BLaER1 treated with 17β-estradiol and CSF1 and Interleukin-3, amounts not matched to agents 10 nM and 100 nM (cell line): ENCODE measurements at regions not wholly inside any gene's neighbourhood (a gene's known extent, or its start where the extent isn't known, plus 50 kb on each side); places are given as distances from the start of the nearest gene placed in this dataset.

Experiments used
- H3K27ac ChIP-seq, 11 experiments: shearing (Covaris generic); formaldehyde crosslinking; 2 replicates each; pipeline ENCODE4 v1.8.1; 2022
- H3K27me3 ChIP-seq, 11 experiments: shearing (Covaris generic); formaldehyde crosslinking; 2 replicates each; pipeline ENCODE4 v1.8.1; 2022
- H3K36me3 ChIP-seq, 11 experiments: shearing (Covaris generic); formaldehyde crosslinking; 2 replicates each; pipeline ENCODE4 v1.8.1; 2022
- H3K4me1 ChIP-seq, 10 experiments: shearing (Covaris generic); formaldehyde crosslinking; 2 replicates each; pipeline ENCODE4 v1.8.1; 2022
- H3K4me2 ChIP-seq, 11 experiments: shearing (Covaris generic); formaldehyde crosslinking; 2 replicates each; pipeline ENCODE4 v1.8.1; 2022
- H3K4me3 ChIP-seq, 10 experiments: shearing (Covaris generic); formaldehyde crosslinking; 2 replicates each; pipeline ENCODE4 v1.8.1; 2022
- H3K9ac ChIP-seq, 11 experiments: shearing (Covaris generic); formaldehyde crosslinking; 2 replicates each; pipeline ENCODE4 v1.8.1; 2022
- H3K9me3 ChIP-seq, 11 experiments: shearing (Covaris generic); formaldehyde crosslinking; replicated peaks in 1 of 11; 2 replicates each; pipeline ENCODE4 v1.8.1; 2022
- H4K20me1 ChIP-seq, 11 experiments: shearing (Covaris generic); formaldehyde crosslinking; 2 replicates each; pipeline ENCODE4 v1.8.1; 2022
- Cebpa-rat ChIP-seq, 11 experiments: shearing (Covaris generic); IDR thresholded peaks; 2 replicates each; pipeline ENCODE4 v1.8.1; 2022

DNA sequence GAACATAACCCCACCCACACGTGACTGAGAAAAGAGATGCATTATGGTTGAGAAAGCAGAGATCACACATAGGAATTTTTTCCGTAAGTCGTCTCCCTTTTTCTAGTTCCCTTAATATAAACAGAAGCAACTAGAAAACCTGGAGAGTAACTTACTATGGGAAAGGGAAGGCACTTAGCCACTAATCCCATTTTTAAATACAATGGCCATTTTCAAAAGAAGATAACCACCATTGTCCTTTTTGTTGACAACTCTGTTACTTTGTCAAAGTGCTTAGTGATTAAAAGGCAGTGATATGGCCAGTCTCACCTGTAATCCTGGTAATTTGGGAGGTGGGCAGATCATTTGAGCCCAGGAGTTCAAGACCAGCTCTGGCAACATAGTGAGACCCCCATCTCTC, 184.4 kb upstream of the UMPS start:
- Histone ChIP-seq H3K9ac (no peak overlapping the region), H3K4me1 (peaks cover 4 to 24% (median 15%) of the 10 kb centered on the region in 10 experiments; a peak in 18 of 20 replicates), H3K4me2 (no peak overlapping the region), H4K20me1 (no peaks in the 10 kb centered on the region), H3K27me3 (no peaks in the 10 kb centered on the region), H3K4me3 (no peak overlapping the region), H3K36me3 (no peaks in the 10 kb centered on the region), H3K9me3 (no peaks in the 10 kb centered on the region), H3K27ac (no peak overlapping the region)
- TF ChIP-seq Cebpa-rat (IDR thresholded peaks at IDR 0.05) = no peak

- no peaks in the 10 kb centered on the region for H3K9me3 ChIP-seq
- H4K20me1 ChIP-seq = no peaks in the 10 kb centered on the region; a peak in 1 of 22 replicates
- H3K9ac ChIP-seq = no peak overlapping the region
- peaks cover 0 to 6% (median 0%) of the 10 kb centered on the region in 11 experiments; a peak in 1 of 22 replicates for H3K27me3 ChIP-seq
- no peaks in the 10 kb centered on the region for H3K36me3 ChIP-seq
- peaks cover 0 to 28% (median 18%) of the 10 kb centered on the region in 10 experiments; a peak in 14 of 20 replicates for H3K4me1 ChIP-seq
- no peak overlapping the region for H3K27ac ChIP-seq
- H3K4me3 ChIP-seq = no peak overlapping the region
- H3K4me2 ChIP-seq = no peak overlapping the region
- TF ChIP-seq Cebpa-rat (IDR thresholded peaks at IDR 0.05) = no peak
Measured at GRCh38 chr3:124552224-124552623, 178.0 kb upstream of the UMPS start.

DNA sequence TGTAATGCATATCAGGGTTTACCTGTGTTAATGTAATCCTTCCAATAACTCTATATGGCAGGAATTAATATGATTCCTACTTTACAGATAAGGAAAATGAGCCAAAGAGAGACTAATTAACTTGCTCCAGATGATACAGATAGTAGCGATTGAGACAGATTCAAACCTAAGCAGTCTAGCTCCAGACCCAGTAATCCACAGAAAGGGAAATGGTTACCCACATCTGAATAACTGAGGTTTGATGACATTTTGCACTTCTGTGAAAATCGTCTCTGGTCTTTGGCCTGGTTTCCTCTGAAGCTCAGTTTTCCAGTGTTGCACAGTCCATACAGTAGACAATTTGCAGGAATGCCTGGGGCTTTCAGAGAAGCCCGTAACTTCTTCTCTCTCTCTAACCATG, 177.1 kb upstream of the UMPS start:
- Histone ChIP-seq H3K4me3 (no peak overlapping the region), H4K20me1 (no peaks in the 10 kb centered on the region; a peak in 1 of 22 replicates), H3K27me3 (peaks cover 0 to 6% (median 0%) of the 10 kb centered on the region in 11 experiments; a peak in 1 of 22 replicates), H3K27ac (no peak overlapping the region), H3K9me3 (no peaks in the 10 kb centered on the region), H3K4me1 (peaks cover 0 to 23% (median 13%) of the 10 kb centered on the region in 10 experiments; a peak in 14 of 20 replicates), H3K9ac (no peak overlapping the region), H3K36me3 (no peaks in the 10 kb centered on the region), H3K4me2 (peak overlapping the region in 9 of 11 experiments; percentile 3 to 66 (median 35); a peak in 16 of 22 replicates)
- no peak for TF ChIP-seq Cebpa-rat (IDR thresholded peaks at IDR 0.05)

DNA sequence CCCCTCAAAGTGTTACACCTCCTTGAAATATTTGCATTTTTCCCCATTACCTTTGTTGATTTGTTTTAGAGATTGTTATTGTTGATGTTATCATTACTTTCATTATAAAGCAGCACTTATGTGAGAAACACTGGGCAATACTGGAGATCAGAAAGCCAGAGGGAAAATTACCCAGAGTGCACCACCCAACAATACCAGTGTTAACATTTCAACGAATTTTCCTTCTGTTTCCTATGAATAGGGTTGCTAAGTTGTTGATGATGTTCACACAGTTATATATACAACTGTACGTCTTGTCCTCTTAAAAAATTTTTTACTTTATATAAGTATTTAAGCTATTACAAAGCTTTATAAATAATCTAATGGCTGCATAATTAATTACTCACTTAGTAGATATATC, 173.6 kb upstream of the UMPS start:
- TF ChIP-seq Cebpa-rat (IDR thresholded peaks at IDR 0.05) = no peak
- Histone ChIP-seq H3K9me3 (no peaks in the 10 kb centered on the region), H3K27ac (no peak overlapping the region), H3K4me2 (no peak overlapping the region), H4K20me1 (peaks cover 0 to 3% (median 0%) of the 10 kb centered on the region in 11 experiments; a peak in 1 of 22 replicates), H3K27me3 (peaks cover 0 to 6% (median 0%) of the 10 kb centered on the region in 11 experiments; a peak in 1 of 22 replicates), H3K9ac (no peak overlapping the region), H3K4me3 (no peak overlapping the region), H3K36me3 (no peaks in the 10 kb centered on the region), H3K4me1 (peaks cover 0 to 12% (median 9%) of the 10 kb centered on the region in 10 experiments; a peak in 12 of 20 replicates)

DNA sequence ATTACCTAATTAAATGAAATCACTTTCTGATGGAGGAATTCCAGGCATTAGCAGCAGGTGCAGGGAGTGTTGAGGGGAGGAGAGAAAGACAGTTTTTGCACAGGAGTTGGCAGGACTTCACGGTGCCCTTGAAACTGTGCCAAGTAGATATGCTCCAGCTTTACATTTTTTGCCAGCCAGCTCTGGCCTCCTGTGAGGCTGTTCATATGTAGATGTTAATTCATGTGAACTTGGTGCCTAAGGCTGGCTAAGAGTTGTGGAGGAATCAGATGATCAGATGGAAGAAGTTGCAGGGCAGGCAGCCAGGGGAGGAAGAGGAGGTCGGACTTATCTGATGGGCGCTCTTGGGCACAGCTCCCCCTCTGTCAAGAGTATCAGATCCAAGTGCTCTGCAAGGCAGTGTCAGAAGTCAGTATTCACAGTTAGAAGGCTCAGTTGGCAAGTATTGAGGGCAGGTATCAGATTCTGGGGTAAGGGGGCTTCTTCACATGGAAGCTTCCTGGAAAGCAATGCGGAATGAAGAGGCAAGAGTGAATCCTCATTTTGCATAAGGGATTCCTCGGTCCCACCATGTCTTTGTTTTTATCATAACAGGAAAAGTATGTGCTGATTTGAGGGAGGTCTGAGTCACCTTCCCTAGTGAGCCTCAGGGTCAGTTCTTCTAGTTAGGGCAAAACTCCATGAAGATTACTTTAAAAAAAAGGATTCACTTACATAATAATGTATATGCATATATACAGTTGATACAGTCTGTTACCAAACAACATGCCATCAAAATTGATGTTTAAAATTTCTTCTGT, 172.6 kb upstream of the UMPS start:
- TF ChIP-seq Cebpa-rat (IDR thresholded peaks at IDR 0.05) = no peak
- no peak overlapping the region for H3K4me3 ChIP-seq
- peaks cover 0 to 3% (median 0%) of the 10 kb centered on the region in 11 experiments; a peak in 1 of 22 replicates for H4K20me1 ChIP-seq
- H3K36me3 ChIP-seq = no peaks in the 10 kb centered on the region
- H3K27ac ChIP-seq = no peak overlapping the region
- H3K9ac ChIP-seq = no peak overlapping the region
- peaks cover 0 to 12% (median 9%) of the 10 kb centered on the region in 10 experiments; a peak in 12 of 20 replicates for H3K4me1 ChIP-seq
- H3K9me3 ChIP-seq = no peaks in the 10 kb centered on the region
- H3K27me3 ChIP-seq = peaks cover 0 to 6% (median 0%) of the 10 kb centered on the region in 11 experiments; a peak in 1 of 22 replicates
- no peak overlapping the region for H3K4me2 ChIP-seq

DNA sequence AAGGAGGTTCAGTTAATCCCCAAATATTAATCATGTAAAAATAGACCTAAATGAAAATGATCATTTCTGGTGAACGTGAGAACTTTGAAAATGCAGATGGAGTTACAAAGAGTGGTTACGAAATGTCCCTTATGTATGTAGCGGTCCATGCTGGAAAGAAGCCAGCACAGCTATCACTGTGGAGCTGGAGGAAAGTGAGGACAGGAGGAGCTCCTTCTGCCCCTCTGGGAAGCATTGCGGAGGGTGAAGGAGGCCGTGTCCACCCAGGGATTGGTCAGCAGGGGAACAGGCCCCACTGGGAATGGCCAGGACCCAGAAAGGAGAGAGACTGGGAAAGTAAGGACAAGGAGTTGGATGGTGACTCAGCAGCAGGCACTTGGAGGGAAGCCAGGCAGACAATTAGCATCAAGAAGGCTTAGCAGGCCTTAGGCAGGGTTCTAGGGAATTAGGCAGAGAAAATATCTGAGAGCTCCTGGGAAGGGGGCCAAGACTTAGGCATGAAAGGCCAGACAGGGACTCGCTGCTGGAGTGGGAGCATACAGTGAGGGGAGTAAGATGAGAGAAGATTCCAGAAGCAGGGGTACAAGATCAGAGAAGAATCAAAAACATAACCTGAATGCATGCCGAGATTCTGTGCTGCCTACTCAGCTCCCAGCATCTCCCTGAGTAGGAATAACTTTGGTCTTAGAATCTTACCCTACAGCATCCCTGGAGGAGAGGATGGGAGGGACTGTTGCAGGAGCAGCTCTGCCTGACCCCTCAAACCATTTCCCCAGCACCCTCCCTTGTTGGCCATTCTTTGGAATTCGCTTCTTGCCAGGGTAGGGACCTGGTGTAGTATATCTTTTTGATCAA, 171.0 kb upstream of the UMPS start:
- Histone ChIP-seq H3K4me1 (no peaks in the 10 kb centered on the region), H3K4me2 (no peak overlapping the region), H4K20me1 (peaks cover 0 to 3% (median 0%) of the 10 kb centered on the region in 11 experiments; a peak in 1 of 22 replicates), H3K4me3 (no peak overlapping the region), H3K9ac (no peak overlapping the region), H3K27ac (no peak overlapping the region), H3K36me3 (no peaks in the 10 kb centered on the region), H3K9me3 (no peaks in the 10 kb centered on the region), H3K27me3 (peaks cover 0 to 3% (median 0%) of the 10 kb centered on the region in 11 experiments; a peak in 1 of 22 replicates)
- TF ChIP-seq Cebpa-rat (IDR thresholded peaks at IDR 0.05) = no peak

DNA sequence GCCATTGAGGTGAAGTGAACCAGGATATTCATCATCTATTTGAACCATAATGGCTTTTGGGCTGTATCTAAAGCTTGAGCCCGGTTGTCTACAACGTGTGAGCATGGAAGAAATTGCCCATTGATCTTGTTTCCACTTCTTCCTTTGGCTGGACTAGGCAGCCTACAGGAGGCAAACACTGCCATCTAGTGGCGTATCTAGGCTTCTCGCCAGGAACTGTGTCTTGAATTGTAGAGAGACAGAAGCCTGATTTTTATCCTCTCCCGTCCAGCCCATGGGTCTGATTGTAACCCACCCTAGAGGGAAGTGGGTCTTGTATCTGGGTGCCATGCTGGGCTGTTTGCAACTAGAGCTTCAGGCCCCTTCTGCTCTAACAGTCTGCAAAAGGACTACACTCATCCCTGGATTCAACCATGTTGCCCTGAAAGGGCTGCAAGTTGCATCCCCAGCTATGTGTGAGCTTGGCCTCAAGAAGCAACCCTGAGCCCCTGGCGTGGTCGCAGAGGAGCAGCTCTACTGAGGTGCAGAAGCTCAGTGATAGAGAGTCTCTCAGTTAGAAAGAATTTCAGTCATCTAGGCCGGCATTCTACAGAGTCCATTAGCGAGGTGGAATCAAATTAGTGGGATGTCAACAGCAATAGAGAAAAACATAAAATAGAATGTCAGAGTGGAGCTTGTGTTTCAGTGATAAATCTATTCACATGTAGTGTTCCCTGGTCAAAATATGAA, 170.2 kb upstream of the UMPS start:
- Histone ChIP-seq H4K20me1 (peaks cover 0 to 3% (median 0%) of the 10 kb centered on the region in 11 experiments; a peak in 1 of 22 replicates), H3K4me1 (no peaks in the 10 kb centered on the region), H3K4me2 (no peak overlapping the region), H3K27me3 (no peaks in the 10 kb centered on the region), H3K36me3 (no peaks in the 10 kb centered on the region), H3K9me3 (no peaks in the 10 kb centered on the region), H3K9ac (no peak overlapping the region), H3K4me3 (no peak overlapping the region), H3K27ac (no peak overlapping the region)
- no peak for TF ChIP-seq Cebpa-rat (IDR thresholded peaks at IDR 0.05)

GRCh38 chr3:124560666-124561215, 169.5 kb upstream of the UMPS start:
- no peaks in the 10 kb centered on the region for H3K36me3 ChIP-seq
- no peaks in the 10 kb centered on the region for H3K27me3 ChIP-seq
- H3K9me3 ChIP-seq = no peaks in the 10 kb centered on the region
- no peak overlapping the region for H3K9ac ChIP-seq
- no peak overlapping the region for H3K4me3 ChIP-seq
- peaks cover 0 to 3% (median 0%) of the 10 kb centered on the region in 11 experiments; a peak in 1 of 22 replicates for H4K20me1 ChIP-seq
- TF ChIP-seq Cebpa-rat (IDR thresholded peaks at IDR 0.05) = no peak
- no peak overlapping the region for H3K27ac ChIP-seq
- H3K4me1 ChIP-seq = no peaks in the 10 kb centered on the region
- no peak overlapping the region for H3K4me2 ChIP-seq
